B cell (primary cell): ENCODE measurements at regions not wholly inside any gene's neighbourhood (a gene's known extent, or its start where the extent isn't known, plus 50 kb on each side); places are given as distances from the start of the nearest gene placed in this dataset.

Experiments
- CTCF ChIP-seq: fragments of 200-600 bp; IDR thresholded peaks from one replicate; pipeline ENCODE4 v1.8.0; 2022; ENCODE audit warnings: antibody characterized with exemption, mild to moderate bottlenecking
- EZH2 ChIP-seq: IDR thresholded peaks from 2 replicates; pipeline ENCODE4 v1.6.1; 2012; ENCODE audit warnings: borderline replicate concordance, low read depth, mild to moderate bottlenecking, moderate library complexity, low read length; ENCODE audit not compliant: insufficient read depth, poor library complexity, severe bottlenecking

- TF ChIP-seq CTCF = no peak
- TF ChIP-seq EZH2 = no peak
These were observed 101.9 kb upstream of the MOCS1 start for GRCh38 chr6:40036186-40036585.
